PC-3 (cell line): ENCODE measurements at regions not wholly inside any gene's neighbourhood (a gene's known extent, or its start where the extent isn't known, plus 50 kb on each side); places are given as distances from the start of the nearest gene placed in this dataset.

Source experiments
- EZH2phosphoT487 ChIP-seq: fragments of 300-600 bp; sonication (generic); IDR thresholded peaks from 2 replicates; pipeline ENCODE4 v1.6.1; 2018; ENCODE audit warnings: mild to moderate bottlenecking, antibody characterized with exemption, low read length, borderline replicate concordance
- TF ChIP-seq, protein P1 (sequence below): fragments of 300-600 bp; sonication (generic); conservative IDR thresholded peaks from 2 replicates; pipeline ENCODE4 v1.5.1; 2017; ENCODE audit warnings: antibody characterized with exemption, low read depth, mild to moderate bottlenecking, low read length

DNA sequence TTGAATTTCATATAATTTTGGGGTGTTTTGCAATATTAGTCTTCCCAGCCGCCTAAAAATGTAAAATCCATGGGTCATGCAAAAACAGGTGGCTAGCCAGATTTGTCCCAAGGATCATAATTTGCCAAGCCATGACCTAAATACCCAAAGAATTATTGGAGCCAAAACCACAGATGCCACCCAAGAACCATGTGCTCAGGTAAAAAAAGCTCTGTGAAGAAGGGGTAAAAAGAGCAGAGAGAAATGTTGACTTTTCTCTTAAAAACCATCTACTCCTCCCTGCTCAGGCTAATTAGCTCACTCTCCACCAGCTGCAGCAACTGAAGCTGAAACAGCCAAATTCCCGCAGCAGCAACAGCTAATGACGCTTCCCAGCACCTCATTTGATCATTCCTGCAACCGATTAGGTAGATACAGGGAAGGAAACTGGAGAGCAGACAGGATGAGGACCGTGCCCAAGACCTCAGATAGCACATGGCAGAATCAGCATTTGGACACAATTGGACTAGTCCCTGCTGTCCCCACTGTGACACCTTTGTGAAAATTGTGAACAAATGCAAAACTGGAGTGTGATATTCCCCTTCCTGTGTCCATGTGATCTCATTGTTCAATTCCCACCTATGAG, 107.9 kb upstream of the NXT1 start:
- TF ChIP-seq, protein P1, sequence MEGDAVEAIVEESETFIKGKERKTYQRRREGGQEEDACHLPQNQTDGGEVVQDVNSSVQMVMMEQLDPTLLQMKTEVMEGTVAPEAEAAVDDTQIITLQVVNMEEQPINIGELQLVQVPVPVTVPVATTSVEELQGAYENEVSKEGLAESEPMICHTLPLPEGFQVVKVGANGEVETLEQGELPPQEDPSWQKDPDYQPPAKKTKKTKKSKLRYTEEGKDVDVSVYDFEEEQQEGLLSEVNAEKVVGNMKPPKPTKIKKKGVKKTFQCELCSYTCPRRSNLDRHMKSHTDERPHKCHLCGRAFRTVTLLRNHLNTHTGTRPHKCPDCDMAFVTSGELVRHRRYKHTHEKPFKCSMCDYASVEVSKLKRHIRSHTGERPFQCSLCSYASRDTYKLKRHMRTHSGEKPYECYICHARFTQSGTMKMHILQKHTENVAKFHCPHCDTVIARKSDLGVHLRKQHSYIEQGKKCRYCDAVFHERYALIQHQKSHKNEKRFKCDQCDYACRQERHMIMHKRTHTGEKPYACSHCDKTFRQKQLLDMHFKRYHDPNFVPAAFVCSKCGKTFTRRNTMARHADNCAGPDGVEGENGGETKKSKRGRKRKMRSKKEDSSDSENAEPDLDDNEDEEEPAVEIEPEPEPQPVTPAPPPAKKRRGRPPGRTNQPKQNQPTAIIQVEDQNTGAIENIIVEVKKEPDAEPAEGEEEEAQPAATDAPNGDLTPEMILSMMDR = no peak
- no peak for TF ChIP-seq EZH2phosphoT487
